Lung (tissue), 11 donors: ENCODE measurements at regions not wholly inside any gene's neighbourhood (a gene's known extent, or its start where the extent isn't known, plus 50 kb on each side); places are given as distances from the start of the nearest gene placed in this dataset.

ENCODE experiments used
- ATAC-seq: fragments of 200-7000 bp; cut with Tn5 transposase; one replicate; pipeline ENCODE4 v1.9.1; 2020; ENCODE audit warnings: moderate number of reproducible peaks; ENCODE audit not compliant: insufficient read depth, low FRiP score
- DNase-seq, 3 donors: peaks; one replicate each; pipeline ENCODE4 v3.0.0-alpha.2; 2013 to 2017
- H3K27ac ChIP-seq, 2 donors: one replicate each; pipeline ENCODE4 v1.5.1; 2013; ENCODE audit warnings: mild to moderate bottlenecking in 2 of 2, moderate library complexity in 2 of 2, control low read depth in 1 of 2, inconsistent platforms in 1 of 2, low read depth in 1 of 2, low read length in 1 of 2
- H3K27me3 ChIP-seq, 3 donors: one replicate each; pipeline ENCODE4 v1.5.1; 2013; ENCODE audit warnings: low read length in 2 of 3; ENCODE audit not compliant: control insufficient read depth in 3 of 3, insufficient read depth in 3 of 3
- H3K36me3 ChIP-seq, 4 donors: one replicate each; pipeline ENCODE4 v1.5.1; 2013; ENCODE audit warnings: low read length in 4 of 4, mild to moderate bottlenecking in 1 of 4, moderate library complexity in 1 of 4; ENCODE audit not compliant: control insufficient read depth in 4 of 4, insufficient read depth in 4 of 4
- H3K4me1 ChIP-seq, 5 donors: one replicate each; pipeline ENCODE4 v1.5.1; 2013; ENCODE audit warnings: low read length in 5 of 5, mild to moderate bottlenecking in 2 of 5, moderate library complexity in 1 of 5; ENCODE audit not compliant: control insufficient read depth in 5 of 5, insufficient read depth in 5 of 5
- H3K4me3 ChIP-seq: one replicate; pipeline ENCODE4 v1.5.1; 2013; ENCODE audit warnings: mild to moderate bottlenecking, control low read depth, moderate library complexity
- H3K9ac ChIP-seq, 2 donors: one replicate each; pipeline ENCODE4 v1.5.1; 2013; ENCODE audit warnings: low read length in 2 of 2, control low read depth in 1 of 2; ENCODE audit not compliant: insufficient read depth in 1 of 2
- H3K9me3 ChIP-seq, 4 donors: one replicate each; pipeline ENCODE4 v1.5.1; 2013; ENCODE audit warnings: low read length in 3 of 4, mild to moderate bottlenecking in 1 of 4, moderate library complexity in 1 of 4; ENCODE audit not compliant: control insufficient read depth in 4 of 4, insufficient read depth in 3 of 4
- WGBS, 2 donors: extraction: QIAGEN DNeasy Blood & Tissue Kit; methylation state at CpG; one replicate each; pipeline ENCODE4 v1.1.7; 2013; 5-methylcytosine and 5-hydroxymethylcytosine counted together
- TF ChIP-seq, protein P1 (sequence below): IDR thresholded peaks from 2 replicates; pipeline ENCODE4 v1.5.1; 2012; ENCODE audit warnings: mild to moderate bottlenecking; ENCODE audit errors: control extremely low read depth, extremely low read depth
- donor health status: control.
- donor health status: control.
- donor health status: Bipolar disorder and iron deficiency.
- donor health status: healthy.
- donor health status: DM: yes; HTN: yes; CAD: no.

- peaks cover 0 to 7% (median 0%) of the 10 kb centered on the region in 5 donors for H3K4me1 ChIP-seq
- H3K9ac ChIP-seq: no peak overlapping the region
- TF ChIP-seq, protein P1, sequence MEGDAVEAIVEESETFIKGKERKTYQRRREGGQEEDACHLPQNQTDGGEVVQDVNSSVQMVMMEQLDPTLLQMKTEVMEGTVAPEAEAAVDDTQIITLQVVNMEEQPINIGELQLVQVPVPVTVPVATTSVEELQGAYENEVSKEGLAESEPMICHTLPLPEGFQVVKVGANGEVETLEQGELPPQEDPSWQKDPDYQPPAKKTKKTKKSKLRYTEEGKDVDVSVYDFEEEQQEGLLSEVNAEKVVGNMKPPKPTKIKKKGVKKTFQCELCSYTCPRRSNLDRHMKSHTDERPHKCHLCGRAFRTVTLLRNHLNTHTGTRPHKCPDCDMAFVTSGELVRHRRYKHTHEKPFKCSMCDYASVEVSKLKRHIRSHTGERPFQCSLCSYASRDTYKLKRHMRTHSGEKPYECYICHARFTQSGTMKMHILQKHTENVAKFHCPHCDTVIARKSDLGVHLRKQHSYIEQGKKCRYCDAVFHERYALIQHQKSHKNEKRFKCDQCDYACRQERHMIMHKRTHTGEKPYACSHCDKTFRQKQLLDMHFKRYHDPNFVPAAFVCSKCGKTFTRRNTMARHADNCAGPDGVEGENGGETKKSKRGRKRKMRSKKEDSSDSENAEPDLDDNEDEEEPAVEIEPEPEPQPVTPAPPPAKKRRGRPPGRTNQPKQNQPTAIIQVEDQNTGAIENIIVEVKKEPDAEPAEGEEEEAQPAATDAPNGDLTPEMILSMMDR: no peak
- no peaks in the 10 kb centered on the region for H3K27me3 ChIP-seq
- no peak for ATAC-seq
- no peaks in the 10 kb centered on the region for H3K36me3 ChIP-seq
- peaks cover 0 to 3% (median under 1%) of the 10 kb centered on the region in 4 donors for H3K9me3 ChIP-seq
- DNase-seq: no peak
- no peak overlapping the region for H3K27ac ChIP-seq
- H3K4me3 ChIP-seq: no peak overlapping the region
- 74 to 83% methylated on average over 2 of the region's 2 CpGs for WGBS, 2 donors
Measured at GRCh38 chr10:4337563-4337962, 488.4 kb upstream of the AKR1E2 start.

DNA sequence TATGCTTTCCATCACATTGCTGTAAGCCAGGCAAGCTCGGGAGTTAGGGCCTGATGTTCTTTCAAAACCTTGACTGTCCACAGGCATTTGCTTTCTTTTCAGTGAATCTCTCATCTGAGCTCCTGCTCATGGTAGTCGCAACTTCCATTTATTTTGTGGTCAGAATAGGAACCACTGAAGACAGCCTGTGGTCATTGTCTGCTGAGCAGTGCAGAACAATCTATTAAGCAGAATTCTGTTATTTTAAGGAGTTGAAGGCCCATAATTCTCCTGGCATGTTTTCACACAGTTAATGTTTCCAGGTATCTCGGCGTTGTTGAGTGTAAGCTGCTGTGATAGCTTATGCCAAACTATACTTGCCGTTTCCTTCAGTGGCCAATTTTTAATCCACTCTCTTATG lies 491.1 kb upstream of the AKR1E2 start:
- DNase-seq (no peak), ATAC-seq (no peak)
- 87 to 92% methylated on average over 5 of the region's 5 CpGs for WGBS, 2 donors
- H3K9ac ChIP-seq: no peak overlapping the region
- TF ChIP-seq, protein P1: no peak
- no peaks in the 10 kb centered on the region for H3K36me3 ChIP-seq
- no peaks in the 10 kb centered on the region for H3K27me3 ChIP-seq
- no peak overlapping the region for H3K4me3 ChIP-seq
- H3K9me3 ChIP-seq: peaks cover 0 to 3% (median under 1%) of the 10 kb centered on the region in 4 donors
- H3K4me1 ChIP-seq: peaks cover 0 to 13% (median 2%) of the 10 kb centered on the region in 5 donors
- H3K27ac ChIP-seq: no peak overlapping the region

DNA sequence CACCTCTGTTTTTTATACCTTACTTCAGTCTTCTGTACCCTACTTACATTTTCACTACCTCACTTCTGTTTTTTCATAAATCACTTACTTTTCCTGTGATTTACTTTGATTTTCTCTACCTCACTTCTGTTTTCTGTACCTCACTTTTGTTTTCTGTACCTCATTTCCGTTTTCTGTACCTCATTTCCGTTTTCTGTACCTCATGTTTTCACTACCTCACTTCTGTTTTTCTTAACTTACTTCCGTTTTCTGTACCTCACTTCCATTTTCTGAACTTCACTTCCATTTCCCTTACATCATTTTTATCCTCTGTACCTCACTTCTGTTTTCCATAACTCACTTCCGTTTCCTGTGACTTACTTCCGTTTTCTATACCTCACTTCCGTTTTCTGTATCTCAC lies 492.0 kb upstream of the AKR1E2 start:
- Histone ChIP-seq H3K4me1 (peaks cover 0 to 21% (median 4%) of the 10 kb centered on the region in 5 donors), H3K27ac (no peak overlapping the region), H3K4me3 (no peak overlapping the region), H3K9me3 (peaks cover 0 to 3% (median under 1%) of the 10 kb centered on the region in 4 donors), H3K9ac (no peak overlapping the region), H3K27me3 (no peaks in the 10 kb centered on the region), H3K36me3 (no peaks in the 10 kb centered on the region)
- no peak for DNase-seq
- TF ChIP-seq, protein P1: no peak
- 74 to 78% methylated on average over 6 of the region's 6 CpGs for WGBS, 2 donors
- no peak for ATAC-seq

DNA sequence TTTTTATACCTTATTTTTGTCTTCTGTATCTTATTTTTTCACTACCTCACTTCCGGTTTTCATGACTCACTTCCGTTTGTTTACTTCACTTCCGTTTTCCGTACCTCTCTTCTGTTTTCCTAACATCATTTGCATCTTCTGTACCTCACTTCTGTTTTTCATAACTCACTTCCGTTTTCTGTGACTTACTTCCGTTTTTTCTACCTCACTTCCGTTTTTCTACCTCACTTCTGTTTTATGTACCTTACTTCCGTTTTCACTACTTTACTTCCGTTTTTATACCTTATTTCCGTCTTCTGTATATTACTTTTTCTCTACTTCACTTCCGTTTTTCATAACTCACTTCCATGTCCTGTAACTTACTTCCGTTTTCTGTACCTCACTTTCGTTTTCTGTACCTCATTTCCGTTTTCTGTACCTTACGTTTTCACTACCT lies 492.5 kb upstream of the AKR1E2 start:
- Histone ChIP-seq H3K4me1 (peaks cover 0 to 26% (median 6%) of the 10 kb centered on the region in 5 donors), H3K9ac (no peak overlapping the region), H3K9me3 (peaks cover 0 to 3% (median under 1%) of the 10 kb centered on the region in 4 donors), H3K27ac (no peak overlapping the region), H3K27me3 (no peaks in the 10 kb centered on the region), H3K4me3 (no peak overlapping the region), H3K36me3 (no peaks in the 10 kb centered on the region)
- DNase-seq (no peak), ATAC-seq (no peak)
- TF ChIP-seq, protein P1: no peak
- WGBS, 2 donors: 62 to 72% methylated on average over 15 of the region's 15 CpGs
